GM12878 (cell line): ENCODE measurements at regions not wholly inside any gene's neighbourhood (a gene's known extent, or its start where the extent isn't known, plus 50 kb on each side); places are given as distances from the start of the nearest gene placed in this dataset.

ENCODE experiments used
- ATAC-seq: fragments of 200-7000 bp; cut with Tn5 transposase; 3 replicates; pipeline ENCODE4 v1.9.1; 2020; ENCODE audit warnings: mild to moderate bottlenecking, moderate library complexity
- BruUV-seq: library from RNA; stranded (reverse); fragments of 400-500 nt; replicated peaks from 2 replicates; lab custom pipeline; 2021; lab: Mats Ljungman, UMichigan
- CTCF ChIA-PET: fragments of 300-600 bp; sonication (Branson Sonifier 250); formaldehyde crosslinking; extraction: SDS; loops from one replicate; lab custom pipeline; 2021; ENCODE audit warnings: inconsistent platforms; lab: Yijun Ruan, JAX
- POLR2A ChIA-PET: fragments of 350-600 bp; formaldehyde crosslinking; extraction: SDS; loops from one replicate; lab custom pipeline; 2021; ENCODE audit warnings: inconsistent platforms; lab: Charles Lee
- RAD21 ChIA-PET: fragments of 300-600 bp; sonication (Branson Sonifier 250); formaldehyde crosslinking; loops from one replicate; lab custom pipeline; 2023; ENCODE audit warnings: antibody characterized with exemption; ENCODE audit not compliant: unreplicated experiment; lab: Charles Lee
- SMC1A ChIA-PET: fragments of 300-600 bp; sonication (Branson Sonifier 250); formaldehyde crosslinking; loops from one replicate; lab custom pipeline; 2023; ENCODE audit not compliant: unreplicated experiment, uncharacterized antibody; lab: Charles Lee
- DNase-seq: peaks from one replicate; pipeline ENCODE4 v3.0.0-alpha.2; 2011; ENCODE audit warnings: low read depth, low spot score
- FAIRE-seq: peaks from 3 replicates; lab custom pipeline; 2011; peaks lifted over from hg19 to GRCh38; lab: Jason Lieb, UNC
- H2AFZ ChIP-seq: 2 replicates; pipeline ENCODE4 v1.6.0; 2011; ENCODE audit warnings: low read depth, low read length, control low read depth; ENCODE audit not compliant: control insufficient read depth
- H3K27ac ChIP-seq: 2 replicates; pipeline ENCODE4 v1.5.1; 2011; ENCODE audit warnings: control low read depth; ENCODE audit not compliant: control insufficient read depth, insufficient read depth
- H3K27me3 ChIP-seq, 2 experiments: replicated peaks in 1 of 2; 2 replicates each; pipeline versions ENCODE4 v1.6.0 to v1.6.1; 2011; ENCODE audit warnings: low read length in 1 of 2; ENCODE audit not compliant: control insufficient read depth in 2 of 2, insufficient read depth in 2 of 2
- H3K36me3 ChIP-seq, 2 experiments: 2 replicates each; pipeline ENCODE4 v1.5.1; 2011; ENCODE audit warnings: low read length in 1 of 2; ENCODE audit not compliant: control insufficient read depth in 2 of 2, insufficient read depth in 2 of 2
- H3K4me1 ChIP-seq: 2 replicates; pipeline ENCODE4 v1.6.1; 2011; ENCODE audit warnings: mild to moderate bottlenecking, low read length, moderate library complexity, mixed read lengths; ENCODE audit not compliant: control insufficient read depth, insufficient read depth
- H3K4me2 ChIP-seq: 2 replicates; pipeline ENCODE4 v1.6.0; 2011; ENCODE audit warnings: control low read depth; ENCODE audit not compliant: control insufficient read depth, insufficient read depth
- H3K4me3 ChIP-seq: fragments of 200-600 bp; sonication (generic); 2 replicates; pipeline ENCODE4 v1.5.1; 2016
- H3K79me2 ChIP-seq: 2 replicates; pipeline ENCODE4 v1.6.0; 2011; ENCODE audit warnings: low read length; ENCODE audit not compliant: control insufficient read depth, insufficient read depth
- H3K9ac ChIP-seq: 2 replicates; pipeline ENCODE4 v1.8.0; 2011; ENCODE audit warnings: low read length, control low read depth, mixed read lengths; ENCODE audit not compliant: control insufficient read depth, insufficient read depth
- H3K9me3 ChIP-seq: replicated peaks from 3 replicates; pipeline ENCODE4 v1.5.1; 2011; ENCODE audit warnings: mild to moderate bottlenecking, low read length; ENCODE audit not compliant: control insufficient read depth, insufficient read depth
- H4K20me1 ChIP-seq: 2 replicates; pipeline ENCODE4 v1.6.0; 2011; ENCODE audit not compliant: control insufficient read depth, insufficient read depth
- ATF7 ChIP-seq: fragments of 450-650 bp; IDR thresholded peaks from 2 replicates; pipeline ENCODE4 v1.6.1; 2016; ENCODE audit warnings: low read depth, mild to moderate bottlenecking
- BRCA1 ChIP-seq: IDR thresholded peaks from 2 replicates; pipeline ENCODE4 v1.6.1; 2011; ENCODE audit warnings: low read depth, low read length, improper control_type of control experiment
- ESRRA ChIP-seq: IDR thresholded peaks from 2 replicates; pipeline ENCODE4 v1.6.1; 2012; ENCODE audit warnings: mild to moderate bottlenecking, low read length, improper control_type of control experiment
- EZH2 ChIP-seq: IDR thresholded peaks from 2 replicates; pipeline ENCODE4 v1.6.1; 2012; ENCODE audit warnings: low read depth, mild to moderate bottlenecking, control low read depth, inconsistent platforms, low read length, borderline replicate concordance; ENCODE audit not compliant: control insufficient read depth
- FOXM1 ChIP-seq: IDR thresholded peaks from 2 replicates; pipeline ENCODE4 v1.6.1; 2012; ENCODE audit warnings: low read depth, mild to moderate bottlenecking, inconsistent platforms, low read length, moderate library complexity
- GABPA ChIP-seq: IDR thresholded peaks from 2 replicates; pipeline ENCODE4 v1.6.1; 2014; ENCODE audit warnings: antibody characterized with exemption, low read depth, mild to moderate bottlenecking, inconsistent platforms
- JUNB ChIP-seq: IDR thresholded peaks from 2 replicates; pipeline ENCODE4 v1.6.1; 2016; ENCODE audit warnings: antibody characterized with exemption, mild to moderate bottlenecking
- NR2C1 ChIP-seq: fragments of 450-650 bp; IDR thresholded peaks from 2 replicates; pipeline ENCODE4 v1.6.1; 2017; ENCODE audit warnings: antibody characterized with exemption, mild to moderate bottlenecking, moderate library complexity
- SPI1 ChIP-seq: IDR thresholded peaks from 2 replicates; pipeline ENCODE4 v1.6.1; 2011; ENCODE audit warnings: low read depth, mild to moderate bottlenecking, low read length, moderate library complexity, borderline replicate concordance; ENCODE audit not compliant: insufficient read depth
- SRF ChIP-seq, 2 experiments: IDR thresholded peaks; 2 replicates each; pipeline ENCODE4 v1.6.1; 2011; ENCODE audit warnings: low read depth in 2 of 2, low read length in 2 of 2, mild to moderate bottlenecking in 1 of 2, moderate library complexity in 1 of 2
- YY1 ChIP-seq: IDR thresholded peaks from 2 replicates; pipeline ENCODE4 v1.6.1; 2011; ENCODE audit warnings: low read depth, mild to moderate bottlenecking, low read length
- WGBS: methylation state at CpG from one replicate; pipeline ENCODE4 v1.1.6; 2016; ENCODE audit warnings: low lambda C conversion rate; ENCODE audit not compliant: insufficient replicate concordance, insufficient coverage; ENCODE audit errors: missing lambda C conversion rate; 5-methylcytosine and 5-hydroxymethylcytosine counted together
- in situ Hi-C: fragments of 300-500 bp; cut with MboI; formaldehyde crosslinking; loops from 9 replicates; pipeline ENCODE4 v1.14.3; 2018; ENCODE audit warnings: mixed read lengths
- intact Hi-C: fragments of 100-400 bp; cut with micrococcal nuclease; formaldehyde crosslinking; loops from one replicate; pipeline ENCODE4 v1.14.2; 2022; ENCODE audit not compliant: unreplicated experiment
- TF ChIP-seq, protein P1 (sequence below), 3 experiments: IDR thresholded peaks in 2 of 3; conservative IDR thresholded peaks in 1 of 3; 2 replicates each; pipeline ENCODE4 v1.5.1; 2011; ENCODE audit warnings: low read depth in 3 of 3, low read length in 3 of 3, mild to moderate bottlenecking in 3 of 3, control low read depth in 2 of 3, moderate library complexity in 2 of 3, inconsistent platforms in 1 of 3, mixed read lengths in 1 of 3; ENCODE audit not compliant: control insufficient read depth in 2 of 3, insufficient read depth in 1 of 3; ENCODE audit errors: extremely low read depth in 1 of 3

- H3K9me3 ChIP-seq = no peaks in the 10 kb centered on the region; the same call in 2 of the 3 replicates
- H3K27me3 ChIP-seq = no peaks in the 10 kb centered on the region
- H3K9ac ChIP-seq = no peak overlapping the region
- no peak overlapping the region for H2AFZ ChIP-seq
- ChIA-PET SMC1A (no interaction called here), POLR2A (no interaction called here), RAD21 (no interaction called here), CTCF (no interaction called here)
- no peak for TF ChIP-seq FOXM1
- no peak for TF ChIP-seq EZH2
- no peak for TF ChIP-seq ESRRA
- no peak for TF ChIP-seq JUNB
- no peak for TF ChIP-seq YY1
- no peaks in the 10 kb centered on the region for H3K4me1 ChIP-seq
- WGBS = 47% methylated on average over 2 of the region's 2 CpGs
- H4K20me1 ChIP-seq = no peaks in the 10 kb centered on the region
- intact Hi-C loops = no loop called here
- H3K4me2 ChIP-seq = no peak overlapping the region
- FAIRE-seq (no peak), ATAC-seq (no peak), DNase-seq (no peak)
- no peaks in the 10 kb centered on the region for H3K36me3 ChIP-seq
- in situ Hi-C loops = no loop called here
- no peaks in the 10 kb centered on the region for H3K79me2 ChIP-seq
- H3K4me3 ChIP-seq = no peak overlapping the region
- BruUV-seq = no TSS peak
- no peak overlapping the region for H3K27ac ChIP-seq
Observed at GRCh38 chr16:6570530-6570929, 762.1 kb upstream of the RBFOX1 start.

DNA sequence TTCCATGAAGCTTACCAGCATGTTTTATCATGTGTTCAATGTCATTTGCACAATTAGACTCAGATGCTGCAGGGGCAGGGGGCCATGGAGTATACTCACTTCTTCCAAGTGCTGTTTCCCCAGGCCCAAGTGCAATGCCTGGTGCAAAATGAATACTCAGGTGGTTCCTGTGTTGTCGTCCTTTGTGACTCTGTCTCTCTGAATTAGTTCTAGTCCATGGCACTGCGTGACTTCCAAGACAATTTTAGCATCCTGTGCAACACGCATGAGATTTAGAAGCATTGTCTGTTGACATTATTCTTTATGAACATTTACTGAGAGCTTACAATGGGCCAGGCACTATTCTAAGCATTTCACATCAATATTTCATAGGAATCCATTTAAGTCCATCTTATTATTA lies 769.7 kb upstream of the RBFOX1 start:
- in situ Hi-C loops = no loop called here
- Histone ChIP-seq H3K27ac (no peak overlapping the region), H3K4me3 (no peak overlapping the region), H4K20me1 (no peaks in the 10 kb centered on the region), H3K4me1 (no peaks in the 10 kb centered on the region), H3K4me2 (no peak overlapping the region), H3K9me3 (no peaks in the 10 kb centered on the region), H3K9ac (no peak overlapping the region)
- no TSS peak for BruUV-seq
- intact Hi-C loops = no loop called here
- DNase-seq (no peak), ATAC-seq (no peak)
- POLR2A ChIA-PET = no interaction called here
- SMC1A ChIA-PET = no interaction called here
- TF ChIP-seq SRF (IDR thresholded peaks at IDR 0.05; ENCODE audit: low read depth in 2 of 2, low read length in 2 of 2) = no peak
- no peak for TF ChIP-seq ATF7
- TF ChIP-seq GABPA = no peak
- no peak for TF ChIP-seq SPI1
- TF ChIP-seq BRCA1 = no peak
- TF ChIP-seq, protein P1, sequence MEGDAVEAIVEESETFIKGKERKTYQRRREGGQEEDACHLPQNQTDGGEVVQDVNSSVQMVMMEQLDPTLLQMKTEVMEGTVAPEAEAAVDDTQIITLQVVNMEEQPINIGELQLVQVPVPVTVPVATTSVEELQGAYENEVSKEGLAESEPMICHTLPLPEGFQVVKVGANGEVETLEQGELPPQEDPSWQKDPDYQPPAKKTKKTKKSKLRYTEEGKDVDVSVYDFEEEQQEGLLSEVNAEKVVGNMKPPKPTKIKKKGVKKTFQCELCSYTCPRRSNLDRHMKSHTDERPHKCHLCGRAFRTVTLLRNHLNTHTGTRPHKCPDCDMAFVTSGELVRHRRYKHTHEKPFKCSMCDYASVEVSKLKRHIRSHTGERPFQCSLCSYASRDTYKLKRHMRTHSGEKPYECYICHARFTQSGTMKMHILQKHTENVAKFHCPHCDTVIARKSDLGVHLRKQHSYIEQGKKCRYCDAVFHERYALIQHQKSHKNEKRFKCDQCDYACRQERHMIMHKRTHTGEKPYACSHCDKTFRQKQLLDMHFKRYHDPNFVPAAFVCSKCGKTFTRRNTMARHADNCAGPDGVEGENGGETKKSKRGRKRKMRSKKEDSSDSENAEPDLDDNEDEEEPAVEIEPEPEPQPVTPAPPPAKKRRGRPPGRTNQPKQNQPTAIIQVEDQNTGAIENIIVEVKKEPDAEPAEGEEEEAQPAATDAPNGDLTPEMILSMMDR (IDR thresholded peaks at IDR 0.05 in 2 of 3, conservative IDR thresholded peaks at IDR 0.05 in 1 of 3; ENCODE audit: control insufficient read depth in 2 of 3, extremely low read depth in 1 of 3, insufficient read depth in 1 of 3, low read depth in 3 of 3, low read length in 3 of 3) = no peak
- TF ChIP-seq NR2C1 = no peak
- TF ChIP-seq, all 136 proteins: peak for 0
- Histone ChIP-seq H3K27me3 (no peaks in the 10 kb centered on the region), H2AFZ (no peak overlapping the region), H3K79me2 (no peaks in the 10 kb centered on the region), H3K36me3 (no peaks in the 10 kb centered on the region)
- RAD21 ChIA-PET = no interaction called here
- 2% methylated on average over 3 of the region's 3 CpGs for WGBS
- CTCF ChIA-PET = no interaction called here
- FAIRE-seq = no peak
